Endothelial cell of umbilical vein (primary cell): ENCODE measurements at regions not wholly inside any gene's neighbourhood (a gene's known extent, or its start where the extent isn't known, plus 50 kb on each side); places are given as distances from the start of the nearest gene placed in this dataset.

ENCODE experiments used
- BruUV-seq: library from RNA; stranded (reverse); fragments of 400-500 nt; replicated peaks from 2 replicates; lab custom pipeline; 2021; lab: Mats Ljungman, UMichigan
- CTCF ChIA-PET: fragments of 300-600, 350-600 bp; sonication (Branson Sonifier 250); formaldehyde crosslinking; loops from one replicate; lab custom pipeline; 2021; ENCODE audit warnings: antibody characterized with exemption, inconsistent platforms; lab: Charles Lee
- POLR2A ChIA-PET: fragments of 300-600, 350-600 bp; sonication (Branson Sonifier 250); formaldehyde crosslinking; loops from one replicate; lab custom pipeline; 2021; ENCODE audit warnings: antibody characterized with exemption, inconsistent platforms; lab: Charles Lee
- DNase-seq: peaks from one replicate; pipeline ENCODE4 v3.0.0-alpha.2; 2011; ENCODE audit warnings: low read depth, low spot score
- FAIRE-seq: peaks from 2 replicates; lab custom pipeline; 2011; peaks lifted over from hg19 to GRCh38; lab: Jason Lieb, UNC
- H2AFZ ChIP-seq: 2 replicates; pipeline ENCODE4 v1.6.0; 2012; ENCODE audit warnings: low read depth, low read length, control low read depth, inconsistent platforms
- H3K27ac ChIP-seq: 2 replicates; pipeline ENCODE4 v1.5.1; 2011; ENCODE audit warnings: low read depth, mild to moderate bottlenecking, control low read depth, low read length, moderate library complexity; ENCODE audit not compliant: insufficient read depth
- H3K27me3 ChIP-seq, 2 experiments: 2 replicates each; pipeline versions ENCODE4 v1.6.0 to v1.6.1; 2011; ENCODE audit warnings: low read length in 2 of 2, mixed read lengths in 1 of 2; ENCODE audit not compliant: control insufficient read depth in 2 of 2, insufficient read depth in 2 of 2
- H3K36me3 ChIP-seq, 2 experiments: 2 replicates in 1 of 2; 3 replicates in 1 of 2; pipeline ENCODE4 v1.5.1; 2011; ENCODE audit warnings: low read length in 2 of 2, mild to moderate bottlenecking in 1 of 2, moderate library complexity in 1 of 2; ENCODE audit not compliant: control insufficient read depth in 2 of 2, insufficient read depth in 2 of 2; ENCODE audit errors: extremely low read depth in 1 of 2
- H3K4me1 ChIP-seq: 3 replicates; pipeline ENCODE4 v1.5.1; 2011; ENCODE audit warnings: mild to moderate bottlenecking, low read length; ENCODE audit not compliant: control insufficient read depth, insufficient read depth; ENCODE audit errors: extremely low read depth
- H3K4me2 ChIP-seq: 2 replicates; pipeline ENCODE4 v1.6.1; 2011; ENCODE audit warnings: low read length, control low read depth, mixed read lengths; ENCODE audit not compliant: insufficient read depth
- H3K4me3 ChIP-seq, 3 experiments: fragments of 200-600 bp in 1 of 3; sonication (generic), shearing (Covaris generic) in 1 of 3; replicated peaks in 1 of 3; 2 replicates each; pipeline ENCODE4 v1.5.1; 2011 to 2016; ENCODE audit warnings: control low read depth in 3 of 3, low read length in 3 of 3, mild to moderate bottlenecking in 2 of 3, inconsistent platforms in 1 of 3, low read depth in 1 of 3, moderate library complexity in 1 of 3; ENCODE audit not compliant: insufficient read depth in 1 of 3
- H3K79me2 ChIP-seq: 2 replicates; pipeline ENCODE4 v1.6.0; 2012; ENCODE audit warnings: low read length, inconsistent platforms; ENCODE audit not compliant: control insufficient read depth, insufficient read depth
- H3K9ac ChIP-seq: replicated peaks from 2 replicates; pipeline ENCODE3; 2011; ENCODE audit warnings: low read length, control low read depth; ENCODE audit not compliant: insufficient read depth; ENCODE audit errors: extremely low read depth
- H3K9me1 ChIP-seq: replicated peaks from 3 replicates; pipeline ENCODE4 v1.6.0; 2011; ENCODE audit warnings: mild to moderate bottlenecking, low read length; ENCODE audit not compliant: control insufficient read depth, insufficient read depth; ENCODE audit errors: extremely low read depth
- H3K9me3 ChIP-seq: replicated peaks from 2 replicates; pipeline ENCODE4 v1.5.1; 2012; ENCODE audit warnings: low read length, inconsistent platforms; ENCODE audit not compliant: control insufficient read depth, insufficient read depth
- H4K20me1 ChIP-seq: replicated peaks from 2 replicates; pipeline ENCODE3; 2011; ENCODE audit warnings: mild to moderate bottlenecking, low read length; ENCODE audit not compliant: control insufficient read depth, insufficient read depth; ENCODE audit errors: extremely low read depth
- EZH2 ChIP-seq: IDR thresholded peaks from 2 replicates; pipeline ENCODE4 v1.6.1; 2012; ENCODE audit warnings: borderline replicate concordance, low read depth, mild to moderate bottlenecking, moderate library complexity, low read length, inconsistent platforms; ENCODE audit not compliant: severe bottlenecking
- FOS ChIP-seq: IDR thresholded peaks from 2 replicates; pipeline ENCODE4 v1.6.1; 2011; ENCODE audit warnings: mild to moderate bottlenecking, low read length, moderate library complexity, borderline replicate concordance; ENCODE audit not compliant: insufficient read depth
- GATA2 ChIP-seq: IDR thresholded peaks from 2 replicates; pipeline ENCODE4 v1.7.0; 2011; ENCODE audit warnings: low read depth, mild to moderate bottlenecking, moderate library complexity, mixed read lengths, low read length; ENCODE audit not compliant: insufficient read length, insufficient read depth
- JUN ChIP-seq: IDR thresholded peaks from 2 replicates; pipeline ENCODE4 v1.6.1; 2011; ENCODE audit warnings: borderline replicate concordance, low read depth; ENCODE audit not compliant: insufficient read length, insufficient read depth
- MYC ChIP-seq: IDR thresholded peaks from one replicate; pipeline ENCODE4 v1.6.1; 2011; ENCODE audit warnings: mild to moderate bottlenecking, low read depth, low read length
- POLR2A ChIP-seq: IDR thresholded peaks from 2 replicates; pipeline ENCODE4 v1.6.1; 2012; ENCODE audit warnings: low read depth, mild to moderate bottlenecking, control low read depth, low read length
- POLR2AphosphoS5 ChIP-seq: IDR thresholded peaks from 2 replicates; pipeline ENCODE4 v1.6.1; 2012; ENCODE audit warnings: low read depth, mild to moderate bottlenecking, control low read depth, low read length, moderate library complexity; ENCODE audit not compliant: insufficient read depth
- dilution Hi-C: fragments of 300-500 bp; cut with MboI; formaldehyde crosslinking; loops from one replicate; pipeline ENCODE4 v1.15.0; 2019; ENCODE audit warnings: low sequenced_read_pairs; ENCODE audit not compliant: extremely low pct_ligation_motif_present
- intact Hi-C: fragments of 100-400 bp; cut with micrococcal nuclease; formaldehyde crosslinking; loops from one replicate; pipeline ENCODE4 v1.10.0; 2022
- TF ChIP-seq, protein P1 (sequence below), 2 donors: IDR thresholded peaks; 1 replicate in 1 of 2; 2 replicates in 1 of 2; pipeline ENCODE4 v1.5.1; 2011; ENCODE audit warnings: low read length in 2 of 2, mild to moderate bottlenecking in 2 of 2, moderate library complexity in 2 of 2, control low read depth in 1 of 2, inconsistent platforms in 1 of 2, low read depth in 1 of 2; ENCODE audit not compliant: insufficient read depth in 1 of 2; ENCODE audit errors: extremely low read depth in 1 of 2
- TF ChIP-seq, protein P2 (sequence below): IDR thresholded peaks from 2 replicates; pipeline ENCODE4 v1.6.1; 2011; ENCODE audit not compliant: insufficient read depth, insufficient read length

DNA sequence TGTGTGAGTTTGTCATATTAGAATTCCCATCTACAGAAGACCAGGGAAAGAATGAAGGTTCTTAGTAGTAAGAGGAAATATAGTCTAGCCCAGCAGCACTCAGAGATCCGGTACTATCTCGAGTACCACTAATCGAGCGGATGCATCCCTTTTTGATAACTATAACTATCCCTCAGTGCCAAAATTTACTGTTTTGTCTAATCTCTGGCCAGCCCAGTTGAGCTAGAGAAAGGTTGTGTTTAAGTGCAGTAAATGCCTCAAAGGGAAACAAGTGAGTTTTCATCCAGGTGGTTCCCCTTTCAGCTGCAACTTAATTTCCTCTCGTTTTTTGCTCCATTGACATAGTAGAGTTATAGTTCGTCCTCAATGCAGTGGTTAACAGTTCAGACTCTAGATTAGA is 146.7 kb downstream of the GPBP1 start:
- intact Hi-C loops = no loop called here
- ChIA-PET CTCF (no interaction called here), POLR2A (no interaction called here)
- Histone ChIP-seq H3K27me3 (no peaks in the 10 kb centered on the region), H3K9ac (no peak overlapping the region), H3K9me1 (no peaks in the 10 kb centered on the region), H2AFZ (no peak overlapping the region), H3K4me3 (no peak overlapping the region), H3K36me3 (no peaks in the 10 kb centered on the region), H3K4me2 (no peak overlapping the region), H3K4me1 (peaks cover 9% of the 10 kb centered on the region), H3K79me2 (no peaks in the 10 kb centered on the region), H3K27ac (no peak overlapping the region), H4K20me1 (no peaks in the 10 kb centered on the region), H3K9me3 (no peaks in the 10 kb centered on the region)
- dilution Hi-C loops = no loop called here
- FAIRE-seq (no peak), DNase-seq (no peak)
- no TSS peak for BruUV-seq
- TF ChIP-seq GATA2 (no peak), EZH2 (no peak), JUN (no peak), POLR2A (no peak), FOS (no peak), POLR2AphosphoS5 (no peak), MYC (no peak)
- TF ChIP-seq, protein P1, sequence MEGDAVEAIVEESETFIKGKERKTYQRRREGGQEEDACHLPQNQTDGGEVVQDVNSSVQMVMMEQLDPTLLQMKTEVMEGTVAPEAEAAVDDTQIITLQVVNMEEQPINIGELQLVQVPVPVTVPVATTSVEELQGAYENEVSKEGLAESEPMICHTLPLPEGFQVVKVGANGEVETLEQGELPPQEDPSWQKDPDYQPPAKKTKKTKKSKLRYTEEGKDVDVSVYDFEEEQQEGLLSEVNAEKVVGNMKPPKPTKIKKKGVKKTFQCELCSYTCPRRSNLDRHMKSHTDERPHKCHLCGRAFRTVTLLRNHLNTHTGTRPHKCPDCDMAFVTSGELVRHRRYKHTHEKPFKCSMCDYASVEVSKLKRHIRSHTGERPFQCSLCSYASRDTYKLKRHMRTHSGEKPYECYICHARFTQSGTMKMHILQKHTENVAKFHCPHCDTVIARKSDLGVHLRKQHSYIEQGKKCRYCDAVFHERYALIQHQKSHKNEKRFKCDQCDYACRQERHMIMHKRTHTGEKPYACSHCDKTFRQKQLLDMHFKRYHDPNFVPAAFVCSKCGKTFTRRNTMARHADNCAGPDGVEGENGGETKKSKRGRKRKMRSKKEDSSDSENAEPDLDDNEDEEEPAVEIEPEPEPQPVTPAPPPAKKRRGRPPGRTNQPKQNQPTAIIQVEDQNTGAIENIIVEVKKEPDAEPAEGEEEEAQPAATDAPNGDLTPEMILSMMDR (IDR thresholded peaks at IDR 0.05; ENCODE audit: extremely low read depth in 1 of 2, insufficient read depth in 1 of 2, low read depth in 1 of 2, low read length in 2 of 2) = no peak
- TF ChIP-seq, protein P2, sequence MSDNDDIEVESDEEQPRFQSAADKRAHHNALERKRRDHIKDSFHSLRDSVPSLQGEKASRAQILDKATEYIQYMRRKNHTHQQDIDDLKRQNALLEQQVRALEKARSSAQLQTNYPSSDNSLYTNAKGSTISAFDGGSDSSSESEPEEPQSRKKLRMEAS = no peak
